ENCODE measurements at regions not wholly inside any gene's neighbourhood (a gene's known extent, or its start where the extent isn't known, plus 50 kb on each side); places are given as distances from the start of the nearest gene placed in this dataset.
A peak's percentile ranks its signal among the peaks of the same experiment; 100 is the strongest.
"Not testable (repeated sequence)": the region's sequence is repeated elsewhere in the genome, so short reads cannot be mapped to it uniquely, and the experiment has no call there.

GRCh38 chr1:58836408-58836807 is 52.6 kb upstream of the JUN start:
- DNase-seq: no peak

DNA sequence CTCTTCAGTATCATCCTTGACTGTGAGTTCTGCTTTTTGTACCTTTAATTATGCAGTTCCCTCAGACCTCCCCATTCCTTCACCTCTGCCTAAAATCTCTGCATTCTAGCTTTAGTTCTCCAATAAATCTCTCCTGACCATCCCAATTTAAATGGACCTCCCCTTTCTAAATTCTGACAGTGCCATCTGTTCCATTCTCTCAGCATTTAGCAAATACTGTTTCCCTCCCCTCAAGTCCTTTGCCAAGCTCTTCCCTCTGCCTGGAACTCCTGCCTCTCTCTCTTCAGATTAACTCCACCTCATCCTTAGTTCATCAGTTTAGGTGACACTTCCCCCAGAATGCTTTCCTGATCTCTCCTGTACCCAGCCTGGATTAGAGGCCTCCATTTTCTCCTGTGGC is 54.0 kb upstream of the JUN start:
- DNase-seq: no peak

DNA sequence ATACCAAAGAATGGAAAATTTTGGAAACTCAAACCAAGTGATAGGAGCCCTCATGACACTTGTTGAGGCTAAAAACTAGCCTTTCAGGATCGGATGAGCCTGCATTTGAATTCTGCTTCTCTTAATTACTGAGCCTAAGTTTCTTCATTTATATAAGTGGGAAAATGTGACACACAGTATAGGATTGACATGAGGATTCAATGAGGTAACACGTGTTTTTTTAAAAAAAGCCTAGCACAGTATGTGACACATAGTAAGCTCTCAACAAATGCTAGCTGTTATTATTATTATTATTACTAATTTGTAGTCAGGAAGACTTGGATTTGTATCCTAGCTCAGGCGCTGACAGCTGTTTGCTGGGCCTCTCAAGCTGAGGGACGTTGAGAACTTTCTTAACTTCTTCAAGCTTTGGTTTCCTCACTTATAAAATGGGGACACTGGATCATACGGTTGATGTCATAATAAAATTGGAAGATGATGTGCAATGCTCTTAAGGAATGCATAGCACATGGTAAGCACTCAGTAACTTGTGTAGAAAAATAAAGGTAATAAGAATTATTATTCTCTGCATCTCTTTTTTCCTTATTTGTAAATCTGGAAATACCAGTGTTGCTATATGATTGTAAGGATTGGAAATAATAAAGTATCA is 55.4 kb upstream of the JUN start:
- DNase-seq: no peak

DNA sequence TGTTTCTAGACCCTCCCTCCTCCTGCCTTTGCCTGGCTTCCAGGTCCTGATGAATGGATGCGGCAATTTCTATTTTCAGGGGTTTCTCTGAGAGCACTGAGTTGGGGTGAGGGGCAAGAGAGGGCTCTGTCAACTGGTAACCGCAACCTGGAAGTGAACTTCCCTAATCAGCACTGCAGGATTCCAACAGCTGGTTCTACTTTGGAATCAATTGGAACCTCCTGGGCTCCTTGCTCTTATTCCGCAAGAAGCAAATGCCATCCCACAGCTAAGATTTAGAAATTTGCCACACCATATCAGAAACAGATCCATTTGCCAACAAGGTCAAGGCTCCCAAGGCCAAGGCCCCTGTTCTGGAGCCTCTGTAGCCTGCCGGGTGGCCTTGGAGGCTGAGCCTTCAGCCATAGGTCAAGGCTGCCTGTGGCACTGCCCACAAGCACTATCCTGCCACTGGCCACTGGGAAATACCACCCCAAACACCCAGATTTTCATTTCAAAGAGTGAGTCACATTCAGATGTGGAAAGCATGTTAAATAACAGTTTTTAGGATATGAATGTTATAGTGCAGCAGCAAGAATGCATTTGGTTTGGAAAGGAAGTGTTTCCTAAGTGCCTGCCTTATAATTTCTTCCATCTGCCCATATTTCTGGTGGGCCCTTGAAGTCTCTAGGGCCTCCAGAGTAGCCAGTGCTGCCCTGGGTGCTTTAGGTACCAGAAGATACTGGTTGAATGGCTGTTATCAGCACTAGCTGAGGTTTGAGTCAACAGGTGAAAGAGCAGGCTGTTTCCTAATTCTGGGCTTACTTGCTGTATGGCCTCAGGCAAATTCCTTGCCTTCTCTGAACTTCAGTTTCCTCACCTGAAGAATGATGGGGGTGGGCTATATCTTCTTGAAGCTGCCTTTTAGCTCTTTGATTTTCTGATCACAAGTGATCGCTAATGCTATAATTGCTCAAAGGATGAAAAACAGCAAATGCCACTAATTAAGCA is 56.3 kb upstream of the JUN start:
- no peak for DNase-seq

- DNase-seq: no peak
Observed at GRCh38 chr1:58841455-58841854, 57.6 kb upstream of the JUN start.

GRCh38 chr1:58842941-58843340 is 59.1 kb upstream of the JUN start:
- no peak for DNase-seq

GRCh38 chr1:58844176-58844575 is 60.3 kb upstream of the JUN start:
- no peak for DNase-seq

DNA sequence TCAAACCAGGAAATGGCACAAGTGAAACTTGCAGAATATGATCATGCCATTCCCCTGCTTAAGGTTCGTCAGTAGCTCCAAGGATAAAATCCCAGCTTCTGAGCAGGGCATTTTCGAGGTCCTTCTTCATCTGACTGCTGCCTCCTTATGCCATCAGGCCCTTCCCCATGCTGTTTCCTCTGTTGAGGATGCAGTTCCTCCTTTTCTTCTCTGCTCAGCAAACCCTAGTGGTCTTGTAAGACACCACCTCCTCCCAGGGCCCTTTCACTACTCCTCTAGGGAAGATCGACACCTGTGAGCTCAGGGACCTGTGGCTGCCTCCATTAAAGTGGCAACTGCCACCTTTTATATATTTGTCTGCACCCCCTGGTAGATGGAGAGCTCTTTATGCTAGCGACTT is 62.1 kb upstream of the JUN start:
- no peak for DNase-seq

DNA sequence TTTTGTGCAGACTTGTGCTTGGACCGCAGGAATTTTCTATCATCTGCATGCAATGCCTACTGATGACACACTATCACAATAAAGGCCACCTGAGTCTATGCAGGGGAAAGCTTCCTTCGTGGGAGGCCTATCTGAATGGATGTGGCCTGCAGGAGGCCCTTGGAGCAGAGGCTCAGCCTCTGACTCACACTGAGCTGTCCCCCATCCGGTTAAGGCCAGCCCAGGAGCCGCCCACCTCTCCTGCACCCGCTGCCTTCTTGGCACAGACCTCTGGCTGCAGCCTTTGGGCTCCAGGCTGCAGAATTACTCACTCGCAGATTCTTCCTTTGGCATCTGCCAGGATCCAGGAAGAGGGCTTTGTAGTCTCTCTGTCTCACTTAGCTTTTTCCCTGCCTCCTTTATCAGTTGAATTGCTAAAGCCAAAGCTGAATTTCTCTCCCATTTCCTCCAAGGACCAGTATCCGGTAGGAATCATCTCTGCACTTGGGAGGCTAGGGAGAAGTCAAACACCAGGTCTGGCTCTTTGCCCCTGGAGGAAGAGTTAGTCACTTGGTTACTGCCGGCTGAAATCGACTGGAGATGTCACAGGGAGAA is 65.1 kb upstream of the JUN start:
- DNase-seq: peak; percentile 11

DNA sequence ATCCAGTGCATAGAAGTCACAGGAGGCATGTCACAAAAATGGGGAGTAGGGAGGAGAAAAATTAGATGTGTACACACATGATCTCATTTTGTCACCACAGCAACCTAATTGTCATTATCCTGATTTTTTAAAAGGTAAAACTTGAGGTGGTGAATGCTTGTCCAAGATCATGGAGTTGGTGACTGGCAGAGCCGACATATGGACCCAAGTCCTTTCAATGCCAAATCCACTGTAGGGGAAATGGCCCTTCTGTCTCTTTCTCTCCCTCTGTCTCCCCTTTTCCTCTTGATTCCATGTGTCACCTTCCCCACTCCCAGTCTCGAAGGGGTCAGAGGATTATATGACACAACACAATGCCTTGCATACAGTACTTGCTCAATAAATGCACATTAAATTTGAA is 65.7 kb upstream of the JUN start:
- DNase-seq: no peak

GRCh38 chr1:58850636-58851035 is 66.8 kb upstream of the JUN start:
- DNase-seq: no peak

GRCh38 chr1:58852731-58853485 is 69.1 kb upstream of the JUN start:
- DNase-seq: no peak

DNA sequence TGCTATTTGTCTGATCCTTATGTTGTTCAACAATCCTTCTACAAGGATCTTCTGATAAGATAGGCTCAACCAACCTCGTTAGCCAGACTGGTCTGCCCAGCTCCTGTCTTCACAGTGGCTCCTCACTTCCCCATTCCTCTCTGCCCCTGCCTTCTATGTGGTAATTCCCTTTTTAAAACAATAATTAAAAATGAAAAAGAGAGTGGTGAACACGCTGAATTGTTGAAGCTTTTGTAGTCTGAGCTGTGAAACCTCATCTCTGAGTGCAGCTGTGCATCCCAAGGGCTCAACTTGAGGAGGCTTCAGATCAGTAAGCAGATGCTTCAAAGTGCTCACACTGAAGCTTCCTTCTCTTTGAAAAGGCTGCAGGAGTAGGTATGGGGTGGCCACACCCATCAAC is 70.7 kb upstream of the JUN start:
- DNase-seq: no peak

DNA sequence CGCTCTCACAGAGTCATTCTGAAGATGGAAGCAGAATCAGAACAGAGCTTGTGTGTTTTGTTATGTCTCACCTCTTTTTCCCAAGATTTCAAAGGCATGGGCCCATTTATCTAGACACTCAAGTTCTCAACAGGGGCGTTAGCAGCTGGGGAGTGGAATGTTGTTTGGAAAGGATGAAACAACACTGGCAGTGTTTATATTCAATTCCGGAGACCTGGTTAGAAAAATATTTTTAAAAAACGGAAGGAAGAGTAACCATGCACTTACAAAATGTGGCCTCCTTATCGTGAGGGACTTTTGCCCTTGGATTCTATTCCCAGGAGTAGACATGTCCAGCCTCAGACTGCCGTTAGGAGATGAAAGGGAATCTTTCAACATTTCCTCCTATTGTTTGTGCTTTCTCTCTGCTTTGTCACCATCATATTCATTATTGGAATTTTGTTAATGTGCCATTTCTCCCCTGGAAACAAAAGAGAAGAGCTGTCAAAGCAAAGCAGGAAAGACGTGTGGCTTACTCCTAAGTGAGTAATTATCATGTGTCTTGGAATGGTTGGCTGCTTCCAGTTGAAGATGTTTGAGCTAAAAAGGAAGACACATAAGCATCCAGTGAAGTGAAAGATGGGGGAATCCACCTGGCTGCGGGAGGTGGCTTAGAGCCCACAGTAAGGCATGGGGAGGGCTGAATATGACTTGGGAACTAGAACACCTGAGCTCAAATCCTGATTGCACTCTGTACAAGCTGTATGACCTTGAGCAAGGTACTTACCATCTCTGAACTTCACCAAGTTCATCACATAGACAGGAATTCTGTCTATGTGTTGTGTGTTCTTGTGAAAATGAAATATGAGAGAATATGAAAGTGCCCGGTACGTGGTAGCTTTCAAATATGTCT is 71.7 kb upstream of the JUN start:
- no peak for DNase-seq

- DNase-seq: not testable (repeated sequence)
Observed at GRCh38 chr1:58856281-58856680, 72.4 kb upstream of the JUN start.

DNA sequence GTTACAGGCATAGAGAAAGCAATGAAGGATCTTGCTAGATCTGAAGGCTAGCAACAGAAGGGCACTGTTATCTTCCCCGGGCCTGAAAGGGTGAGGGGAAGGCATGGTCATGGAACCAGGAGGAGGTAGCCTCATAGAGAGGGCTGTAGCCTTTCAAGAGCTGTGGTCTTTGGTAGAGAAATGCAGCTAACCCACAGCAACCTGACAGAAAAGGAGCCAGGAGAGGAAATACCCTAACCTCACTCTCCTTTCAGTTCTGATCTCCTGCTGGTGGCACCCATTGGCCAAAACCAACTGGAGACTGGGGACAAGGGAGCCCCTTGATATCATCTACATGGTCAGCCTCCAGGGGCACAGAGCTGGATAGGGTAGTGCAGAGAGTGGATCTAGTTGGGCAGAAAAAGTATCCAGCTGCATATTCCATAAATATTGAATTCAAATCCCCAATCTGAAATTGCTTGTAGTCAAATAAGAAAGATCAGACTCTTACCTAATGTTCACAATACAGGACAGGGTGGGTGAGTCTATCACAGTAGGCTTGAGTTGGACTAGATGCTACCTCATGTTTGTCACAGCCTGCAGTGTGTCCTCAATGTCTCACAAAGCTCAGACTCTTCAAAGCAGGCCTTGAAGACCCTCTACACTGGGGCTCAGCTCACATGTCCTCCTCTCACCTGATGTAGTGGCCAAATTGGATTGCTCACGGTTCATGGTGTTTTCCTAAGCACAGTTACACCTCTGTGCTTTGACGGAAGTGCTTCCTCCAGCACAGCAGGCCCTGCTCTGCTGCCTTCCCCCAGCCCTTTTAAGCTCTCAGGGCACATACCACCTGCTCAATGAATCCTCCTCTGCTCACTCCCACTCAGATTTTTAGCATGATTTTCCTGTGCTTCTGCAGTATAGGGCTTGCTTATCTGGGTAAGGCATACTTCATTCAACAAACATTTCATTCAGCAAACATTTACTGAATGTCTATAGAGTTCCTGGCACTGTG is 74.1 kb upstream of the JUN start:
- no peak for DNase-seq

DNA sequence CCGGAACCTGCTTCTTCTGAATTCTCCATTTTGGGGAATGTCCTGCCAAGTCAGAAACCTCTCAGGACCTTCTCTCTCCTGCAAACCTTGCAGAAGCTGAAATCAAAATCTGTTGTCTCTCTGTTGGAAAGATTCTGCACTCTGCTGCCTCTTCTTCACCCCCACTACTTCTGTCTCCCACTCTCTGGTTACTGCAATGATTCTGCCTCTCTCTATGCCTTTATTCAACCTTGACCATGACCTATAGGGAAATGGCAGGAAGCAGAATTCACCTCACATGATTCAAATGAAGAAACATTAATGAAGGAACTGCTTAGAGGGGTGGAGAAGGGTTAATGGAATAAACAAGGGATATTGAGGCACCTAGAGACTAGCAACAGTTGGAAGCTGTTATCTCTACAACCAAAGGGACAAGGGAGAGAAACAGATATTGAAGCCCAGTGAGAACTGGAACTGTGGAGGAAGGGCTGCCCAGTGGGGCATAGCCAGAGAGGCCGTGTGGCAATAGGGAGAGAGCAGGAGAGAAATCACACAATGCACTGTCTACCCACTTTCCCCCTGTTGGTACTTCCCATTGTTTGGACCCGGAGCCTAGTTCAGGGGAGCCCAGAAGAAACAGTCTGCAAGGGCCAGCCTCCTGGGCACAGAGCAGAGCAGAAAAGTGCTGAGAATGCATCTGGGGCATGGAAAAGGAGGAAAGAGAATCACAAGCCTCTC is 76.1 kb upstream of the JUN start:
- no peak for DNase-seq

GRCh38 chr1:58861076-58861475 is 77.2 kb upstream of the JUN start:
- no peak for DNase-seq

GRCh38 chr1:58861506-58861905 is 77.7 kb upstream of the JUN start:
- no peak for DNase-seq

Measured in muscle of arm (tissue), 1 donor.